MG63 (cell line): ENCODE measurements at regions not wholly inside any gene's neighbourhood (a gene's known extent, or its start where the extent isn't known, plus 50 kb on each side); places are given as distances from the start of the nearest gene placed in this dataset.
A peak's percentile ranks its signal among the peaks of the same experiment; 100 is the strongest.
"Not testable (repeated sequence)": the region's sequence is repeated elsewhere in the genome, so short reads cannot be mapped to it uniquely, and the experiment has no call there.

ENCODE experiments used
- DNase-seq: peaks from one replicate; pipeline ENCODE4 v3.0.0-alpha.2; 2020
- H3K27me3 ChIP-seq: fragments of 250-450 bp; sonication (Bioruptor Pico); 2 replicates; pipeline ENCODE4 v1.5.1; 2020; ENCODE audit warnings: mild to moderate bottlenecking, moderate library complexity
- H3K36me3 ChIP-seq: fragments of 250-450 bp; sonication (Bioruptor Pico); 2 replicates; pipeline ENCODE4 v1.5.1; 2020; ENCODE audit warnings: mild to moderate bottlenecking, moderate library complexity
- H3K4me3 ChIP-seq: fragments of 250-450 bp; sonication (Bioruptor Pico); 2 replicates; pipeline ENCODE4 v1.5.1; 2020; ENCODE audit warnings: mild to moderate bottlenecking, moderate library complexity
- H3K9me3 ChIP-seq: fragments of 250-450 bp; sonication (Bioruptor Pico); 2 replicates; pipeline ENCODE4 v1.5.1; 2020; ENCODE audit warnings: mild to moderate bottlenecking, moderate library complexity

GRCh38 chr2:116211719-116212118, 1602.8 kb upstream of the DDX18 start:
- no peaks in the 10 kb centered on the region for H3K36me3 ChIP-seq
- H3K9me3 ChIP-seq, result no peaks in the 10 kb centered on the region
- H3K4me3 ChIP-seq, result no peak overlapping the region
- no peak for DNase-seq
- H3K27me3 ChIP-seq, result no peaks in the 10 kb centered on the region

DNA sequence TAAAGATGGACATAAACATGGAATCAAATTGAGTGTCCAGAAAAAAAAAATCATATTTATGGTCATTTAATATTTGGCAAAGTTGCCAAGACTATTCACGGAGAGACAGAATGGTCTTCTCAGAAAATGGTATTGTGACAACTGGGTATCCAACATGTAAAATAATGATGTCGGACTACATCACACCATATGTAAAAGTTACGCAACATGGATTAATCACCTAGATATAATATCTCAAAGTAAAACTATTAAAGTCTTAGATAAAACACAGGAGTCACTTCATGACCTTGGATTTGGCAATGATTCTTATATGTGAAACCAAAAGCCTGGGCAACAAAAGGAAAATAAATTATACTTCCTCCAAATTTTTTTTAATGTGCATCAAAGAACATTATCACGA, 1591.7 kb upstream of the DDX18 start:
- no peaks in the 10 kb centered on the region for H3K27me3 ChIP-seq
- H3K4me3 ChIP-seq, result no peak overlapping the region
- no peak for DNase-seq
- H3K36me3 ChIP-seq, result no peaks in the 10 kb centered on the region
- no peaks in the 10 kb centered on the region for H3K9me3 ChIP-seq

DNA sequence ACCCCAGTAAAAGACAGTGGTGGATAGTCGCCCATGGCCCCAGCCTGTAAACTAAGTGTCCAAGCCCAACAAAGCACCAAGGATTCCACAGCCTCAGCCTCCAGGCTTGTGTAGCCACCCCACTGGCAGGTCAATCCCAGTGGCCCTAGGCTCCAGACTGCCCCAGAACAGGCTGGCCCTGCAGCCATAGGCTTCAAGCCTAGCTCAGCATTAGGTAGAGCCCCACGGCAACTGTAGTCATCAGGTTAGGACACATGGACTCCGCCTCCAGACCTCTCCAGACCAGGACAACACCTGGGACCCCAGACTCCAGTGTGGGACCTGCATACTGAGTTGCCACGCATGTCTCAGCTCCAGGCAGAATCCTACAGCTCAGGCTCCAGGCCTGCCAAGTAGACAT, 1590.6 kb upstream of the DDX18 start:
- Histone ChIP-seq H3K9me3 (no peaks in the 10 kb centered on the region), H3K36me3 (no peaks in the 10 kb centered on the region), H3K4me3 (no peak overlapping the region), H3K27me3 (no peaks in the 10 kb centered on the region)
- DNase-seq, result no peak

- Histone ChIP-seq H3K4me3 (no peak overlapping the region), H3K36me3 (no peaks in the 10 kb centered on the region), H3K9me3 (no peaks in the 10 kb centered on the region), H3K27me3 (no peaks in the 10 kb centered on the region)
- DNase-seq, result no peak
These were observed 1589.9 kb upstream of the DDX18 start for GRCh38 chr2:116224610-116225009.

DNA sequence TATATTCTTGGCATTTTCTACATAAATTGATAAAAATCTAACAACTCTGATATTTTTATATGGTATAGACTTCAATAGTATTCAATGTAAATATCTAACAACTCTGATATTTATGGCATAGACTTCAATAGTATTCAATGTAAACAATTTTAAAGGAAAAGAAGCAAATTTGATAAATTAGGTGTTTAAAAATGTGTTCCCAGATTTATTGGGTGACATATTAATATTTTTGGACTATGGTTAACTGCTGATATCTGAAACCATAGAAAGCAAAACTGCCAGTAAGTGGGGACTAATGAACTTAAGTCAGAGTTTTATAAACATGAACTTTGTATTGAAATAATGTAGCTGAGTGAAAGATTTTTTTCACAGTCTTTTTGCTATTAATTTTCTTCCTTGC, 1576.0 kb upstream of the DDX18 start:
- Histone ChIP-seq H3K27me3 (no peaks in the 10 kb centered on the region), H3K36me3 (no peaks in the 10 kb centered on the region), H3K4me3 (no peak overlapping the region), H3K9me3 (no peaks in the 10 kb centered on the region)
- no peak for DNase-seq

DNA sequence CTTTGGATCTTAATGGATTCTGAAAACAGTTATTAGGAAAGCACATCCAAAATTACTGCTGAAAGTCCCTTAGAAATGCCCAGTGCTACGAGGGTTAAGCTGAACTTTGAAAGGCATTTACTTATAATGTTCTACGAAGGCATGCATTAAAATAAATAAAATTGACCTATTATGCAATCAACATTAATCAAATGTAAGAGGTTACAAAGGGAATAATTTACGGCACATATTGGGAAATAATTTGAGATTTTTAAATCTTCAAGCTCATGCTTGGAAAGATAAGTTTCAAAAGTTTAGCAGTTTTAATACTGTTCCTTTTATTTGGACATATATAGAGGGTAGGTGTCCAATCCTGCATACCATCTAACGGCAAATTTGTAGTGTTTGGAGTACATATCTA, 1564.1 kb upstream of the DDX18 start:
- Histone ChIP-seq H3K4me3 (no peak overlapping the region), H3K27me3 (no peaks in the 10 kb centered on the region), H3K36me3 (no peaks in the 10 kb centered on the region), H3K9me3 (peaks cover 2% of the 10 kb centered on the region; the same call in 1 of the 2 replicates)
- no peak for DNase-seq

GRCh38 chr2:116264872-116265271, 1549.6 kb upstream of the DDX18 start:
- no peak for DNase-seq
- no peaks in the 10 kb centered on the region for H3K36me3 ChIP-seq
- H3K9me3 ChIP-seq, result peaks cover 9% of the 10 kb centered on the region

GRCh38 chr2:116269040-116269439, 1545.5 kb upstream of the DDX18 start:
- H3K4me3 ChIP-seq, result no peak overlapping the region
- DNase-seq, result no peak
- H3K27me3 ChIP-seq, result no peaks in the 10 kb centered on the region
- H3K9me3 ChIP-seq, result peaks cover 3% of the 10 kb centered on the region
- H3K36me3 ChIP-seq, result no peaks in the 10 kb centered on the region

More at GRCh38 chr2:116264872-116265271, 1549.6 kb upstream of the DDX18 start:
- Histone ChIP-seq H3K4me3 (no peak overlapping the region), H3K27me3 (no peaks in the 10 kb centered on the region)

DNA sequence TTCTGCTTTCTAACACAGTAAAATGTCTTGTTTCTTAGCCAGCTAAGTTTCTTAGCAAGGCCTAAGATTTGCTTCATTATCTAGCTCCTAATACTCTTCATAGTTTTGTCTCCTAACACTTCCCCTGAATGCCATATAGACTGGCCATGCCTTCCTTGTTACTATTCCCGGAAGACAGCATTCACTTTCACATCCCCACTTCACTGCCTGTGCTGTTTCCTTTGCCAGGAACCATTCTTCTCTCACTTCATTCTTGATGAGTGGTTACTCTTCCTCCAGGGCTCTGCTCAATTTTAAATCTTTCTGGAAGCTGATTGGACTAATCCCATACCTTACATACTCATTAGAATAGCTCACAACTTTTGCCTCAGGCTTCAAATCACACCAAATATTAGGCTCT, 1510.2 kb upstream of the DDX18 start:
- Histone ChIP-seq H3K4me3 (no peak overlapping the region), H3K9me3 (peaks cover under 1% of the 10 kb centered on the region; the same call in 1 of the 2 replicates), H3K27me3 (no peaks in the 10 kb centered on the region), H3K36me3 (no peaks in the 10 kb centered on the region)
- no peak for DNase-seq

- H3K27me3 ChIP-seq, result no peaks in the 10 kb centered on the region
- no peaks in the 10 kb centered on the region for H3K36me3 ChIP-seq
- DNase-seq, result no peak
- H3K9me3 ChIP-seq, result no peaks in the 10 kb centered on the region
- no peak overlapping the region for H3K4me3 ChIP-seq
These were observed 1497.4 kb upstream of the DDX18 start for GRCh38 chr2:116317111-116317510.

GRCh38 chr2:116318551-116318950, 1495.9 kb upstream of the DDX18 start:
- not testable (repeated sequence) for H3K36me3 ChIP-seq, H3K4me3 ChIP-seq, DNase-seq, H3K9me3 ChIP-seq, H3K27me3 ChIP-seq

GRCh38 chr2:116319001-116319400, 1495.5 kb upstream of the DDX18 start:
- Histone ChIP-seq H3K9me3 (no peaks in the 10 kb centered on the region), H3K4me3 (no peak overlapping the region), H3K27me3 (no peaks in the 10 kb centered on the region), H3K36me3 (no peaks in the 10 kb centered on the region)
- DNase-seq, result no peak

- no peaks in the 10 kb centered on the region for H3K9me3 ChIP-seq
- no peaks in the 10 kb centered on the region for H3K27me3 ChIP-seq
- peak; percentile 11 for DNase-seq
- H3K36me3 ChIP-seq, result no peaks in the 10 kb centered on the region
- H3K4me3 ChIP-seq, result no peak overlapping the region
These were observed 1494.6 kb upstream of the DDX18 start for GRCh38 chr2:116319935-116320334.

DNA sequence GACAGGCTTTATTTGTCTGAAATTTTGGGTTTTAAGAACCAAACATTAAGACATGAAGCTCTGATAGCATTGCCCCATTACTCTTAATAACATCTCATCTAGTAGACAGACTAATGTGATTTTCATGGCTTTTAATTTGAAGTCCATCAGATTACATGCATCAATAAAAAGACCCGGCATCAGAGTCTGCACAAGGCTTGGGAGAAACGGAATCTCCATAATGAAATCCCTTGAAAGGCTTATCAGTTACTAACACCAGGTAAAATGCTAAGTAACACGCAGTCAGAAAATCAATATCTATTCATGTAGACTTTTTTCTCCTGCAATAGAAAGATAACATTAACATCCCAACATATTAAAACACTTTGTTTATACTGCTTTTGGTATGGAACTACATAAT, 1485.2 kb upstream of the DDX18 start:
- no peaks in the 10 kb centered on the region for H3K27me3 ChIP-seq
- DNase-seq, result no peak
- H3K36me3 ChIP-seq, result no peaks in the 10 kb centered on the region
- H3K4me3 ChIP-seq, result no peak overlapping the region
- 0 out of 2 replicates have a peak, but pooled peaks cover 2% of the 10 kb centered on the region for H3K9me3 ChIP-seq

- H3K9me3 ChIP-seq, result no peaks in the 10 kb centered on the region; the same call in 1 of the 2 replicates
- no peak for DNase-seq
- H3K4me3 ChIP-seq, result no peak overlapping the region
- no peaks in the 10 kb centered on the region for H3K27me3 ChIP-seq
- H3K36me3 ChIP-seq, result no peaks in the 10 kb centered on the region
These were observed 1473.8 kb upstream of the DDX18 start for GRCh38 chr2:116340690-116341089.

DNA sequence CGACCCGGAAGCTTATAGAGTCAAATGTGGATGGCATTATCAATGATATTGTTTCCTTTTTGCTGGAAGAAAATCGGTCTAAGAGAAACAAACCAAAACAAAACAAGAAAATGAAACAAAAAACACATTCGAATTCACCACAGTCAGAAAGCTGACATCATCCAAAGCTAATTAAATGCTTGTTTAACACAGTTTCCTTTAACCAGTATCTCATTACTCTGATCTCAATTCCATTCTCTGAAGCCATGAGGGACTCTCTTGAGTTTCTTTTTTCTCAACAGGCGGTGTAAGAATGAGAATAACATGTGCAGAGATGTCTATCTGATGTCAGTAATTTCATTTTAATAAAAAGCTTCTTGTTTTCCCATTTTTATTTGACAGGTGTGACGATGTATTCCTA, 1448.3 kb upstream of the DDX18 start:
- Histone ChIP-seq H3K9me3 (peaks cover 6% of the 10 kb centered on the region), H3K4me3 (peak overlapping the region; percentile 21), H3K36me3 (no peaks in the 10 kb centered on the region), H3K27me3 (no peaks in the 10 kb centered on the region)
- no peak for DNase-seq

DNA sequence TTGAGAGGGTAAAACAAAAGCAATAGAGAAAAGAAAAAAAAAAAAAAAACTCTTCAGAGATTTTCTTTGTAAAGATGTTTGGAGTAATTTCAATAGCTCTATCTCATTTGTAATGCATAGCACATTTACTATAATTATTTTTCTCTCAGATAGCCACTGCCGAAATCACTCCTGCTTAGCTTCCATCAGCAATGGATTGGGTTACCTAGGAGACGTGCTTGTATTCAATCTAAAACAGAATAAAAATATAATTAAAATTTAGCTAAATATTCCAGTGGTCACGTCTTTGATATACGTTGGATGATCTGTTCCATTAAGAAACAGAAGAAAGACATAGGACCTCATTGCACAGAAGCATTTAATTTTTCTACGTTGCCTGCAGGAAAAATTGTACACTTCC, 1435.7 kb upstream of the DDX18 start:
- H3K4me3 ChIP-seq, result no peak overlapping the region
- no peaks in the 10 kb centered on the region for H3K36me3 ChIP-seq
- no peak for DNase-seq
- peaks cover 2% of the 10 kb centered on the region; the same call in 1 of the 2 replicates for H3K9me3 ChIP-seq
- no peaks in the 10 kb centered on the region for H3K27me3 ChIP-seq

DNA sequence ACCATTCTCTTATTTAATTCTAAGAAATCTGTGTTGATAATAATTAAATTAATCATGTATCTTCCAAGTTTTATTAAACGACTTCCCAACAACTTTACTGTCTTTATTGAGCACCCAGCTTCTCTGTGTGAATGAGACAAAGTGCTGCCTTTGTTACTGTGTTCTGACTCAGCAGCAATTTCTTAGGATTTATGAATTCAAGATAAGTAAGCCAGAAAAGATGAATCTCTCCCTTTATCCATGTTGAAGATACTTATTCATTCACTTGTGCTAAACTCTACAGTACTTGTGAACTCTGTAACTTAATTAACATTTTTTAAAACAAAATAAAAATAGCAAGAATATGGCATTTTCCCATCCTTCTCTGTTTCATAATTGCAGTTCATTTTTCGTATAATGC, 1403.3 kb upstream of the DDX18 start:
- no peak for DNase-seq
- peaks cover 8% of the 10 kb centered on the region for H3K9me3 ChIP-seq
- H3K4me3 ChIP-seq, result no peak overlapping the region
- no peaks in the 10 kb centered on the region for H3K27me3 ChIP-seq
- H3K36me3 ChIP-seq, result no peaks in the 10 kb centered on the region

DNA sequence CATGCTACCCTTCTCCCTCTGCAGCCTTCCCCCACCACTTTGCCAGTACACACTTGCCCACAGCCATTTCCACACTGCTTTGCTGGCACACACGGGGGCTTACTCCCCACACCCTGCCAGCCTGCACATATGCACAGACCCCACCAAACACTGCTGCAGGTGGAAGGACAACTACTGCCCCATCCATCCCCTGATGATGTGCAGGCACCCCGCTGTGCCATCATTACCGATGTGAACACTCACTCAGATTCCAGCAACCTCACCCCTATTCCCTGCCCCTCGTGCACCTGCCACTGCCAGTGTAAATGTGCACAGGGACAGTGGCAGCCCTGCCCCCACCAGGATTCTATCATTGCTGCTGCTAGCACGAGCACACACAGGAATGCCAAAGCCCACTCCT, 1400.8 kb upstream of the DDX18 start:
- no peak overlapping the region for H3K4me3 ChIP-seq
- H3K9me3 ChIP-seq, result peaks cover 15% of the 10 kb centered on the region
- DNase-seq, result no peak
- no peaks in the 10 kb centered on the region for H3K36me3 ChIP-seq
- H3K27me3 ChIP-seq, result no peaks in the 10 kb centered on the region
